Fibroblast of mammary gland (primary cell): ENCODE measurements at regions not wholly inside any gene's neighbourhood (a gene's known extent, or its start where the extent isn't known, plus 50 kb on each side); places are given as distances from the start of the nearest gene placed in this dataset.

Source experiments
- DNase-seq: peaks from one replicate; pipeline ENCODE4 v3.0.0-alpha.2; 2010; ENCODE audit warnings: low read depth
- H3K4me3 ChIP-seq: 2 replicates; pipeline ENCODE4 v1.5.1; 2011; ENCODE audit warnings: low read depth, mild to moderate bottlenecking, low read length, moderate library complexity; ENCODE audit not compliant: control insufficient read depth
- CTCF ChIP-seq: conservative IDR thresholded peaks from 2 replicates; pipeline ENCODE4 v1.5.1; 2011; ENCODE audit warnings: low read depth, low read length, inconsistent platforms; ENCODE audit not compliant: control insufficient read depth, insufficient read depth

- DNase-seq = no peak
- no peak overlapping the region for H3K4me3 ChIP-seq
- TF ChIP-seq CTCF = no peak
Observed at GRCh38 chr6:154885214-154885613, 109.9 kb upstream of the TIAM2 start.

- TF ChIP-seq CTCF = no peak
- DNase-seq = no peak
- no peak overlapping the region for H3K4me3 ChIP-seq
Observed at GRCh38 chr6:154886016-154886415, 109.1 kb upstream of the TIAM2 start.

- no peak for DNase-seq
- no peak overlapping the region for H3K4me3 ChIP-seq
- TF ChIP-seq CTCF = no peak
Observed at GRCh38 chr6:154886471-154886870, 108.6 kb upstream of the TIAM2 start.

- TF ChIP-seq CTCF = no peak
- peak; percentile 60 for DNase-seq
- H3K4me3 ChIP-seq = no peak overlapping the region
Observed at GRCh38 chr6:154887051-154887450, 108.1 kb upstream of the TIAM2 start.

- TF ChIP-seq CTCF = no peak
- DNase-seq = no peak
- H3K4me3 ChIP-seq = no peak overlapping the region
Observed at GRCh38 chr6:154888421-154889295, 106.5 kb upstream of the TIAM2 start.

GRCh38 chr6:154890874-154891273 is 104.2 kb upstream of the TIAM2 start:
- no peak for DNase-seq
- no peak overlapping the region for H3K4me3 ChIP-seq
- TF ChIP-seq CTCF = no peak
